ENCODE measurements at regions not wholly inside any gene's neighbourhood (a gene's known extent, or its start where the extent isn't known, plus 50 kb on each side); places are given as distances from the start of the nearest gene placed in this dataset.

- Histone ChIP-seq H3K9me3 (ENCODE audit: control insufficient read depth, insufficient read depth, low read depth, low read length) (no peaks in the 10 kb centered on the region), H3K4me3 (ENCODE audit: low read depth, low read length) (no peak overlapping the region), H3K27ac (ENCODE audit: low read depth, low read length) (no peak overlapping the region), H3K27me3 (ENCODE audit: control insufficient read depth, insufficient read depth, low read length) (peaks cover 31% of the 10 kb centered on the region), H3K4me1 (ENCODE audit: control insufficient read depth, insufficient read depth, low read length) (peaks cover 14% of the 10 kb centered on the region; the same call in 1 of the 2 replicates), H3K36me3 (ENCODE audit: control insufficient read depth, insufficient read depth, low read length) (no peaks in the 10 kb centered on the region), H3K9ac (ENCODE audit: low read length) (no peak overlapping the region)
Measured at GRCh38 chr2:16506366-16506765, 159.3 kb downstream of the CYRIA start.

- Histone ChIP-seq H3K4me3 (ENCODE audit: low read depth, low read length) (no peak overlapping the region), H3K4me1 (ENCODE audit: control insufficient read depth, insufficient read depth, low read length) (no peaks in the 10 kb centered on the region), H3K27ac (ENCODE audit: low read depth, low read length) (no peak overlapping the region), H3K9me3 (ENCODE audit: control insufficient read depth, insufficient read depth, low read depth, low read length) (no peaks in the 10 kb centered on the region), H3K27me3 (ENCODE audit: control insufficient read depth, insufficient read depth, low read length) (no peaks in the 10 kb centered on the region), H3K9ac (ENCODE audit: low read length) (no peak overlapping the region), H3K36me3 (ENCODE audit: control insufficient read depth, insufficient read depth, low read length) (no peaks in the 10 kb centered on the region)
Measured at GRCh38 chr2:16496426-16497388, 168.9 kb downstream of the CYRIA start.

- no peaks in the 10 kb centered on the region for H3K27me3 ChIP-seq (ENCODE audit: control insufficient read depth, insufficient read depth, low read length)
- no peak overlapping the region for H3K4me3 ChIP-seq (ENCODE audit: low read depth, low read length)
- H3K27ac ChIP-seq (ENCODE audit: low read depth, low read length), result no peak overlapping the region
- H3K36me3 ChIP-seq (ENCODE audit: control insufficient read depth, insufficient read depth, low read length), result no peaks in the 10 kb centered on the region
- no peak overlapping the region for H3K9ac ChIP-seq (ENCODE audit: low read length)
- no peaks in the 10 kb centered on the region for H3K9me3 ChIP-seq (ENCODE audit: control insufficient read depth, insufficient read depth, low read depth, low read length)
- H3K4me1 ChIP-seq (ENCODE audit: control insufficient read depth, insufficient read depth, low read length), result no peaks in the 10 kb centered on the region
Measured at GRCh38 chr2:16495509-16496208, 170.0 kb downstream of the CYRIA start.

GRCh38 chr2:16494836-16495508, 170.7 kb downstream of the CYRIA start:
- Histone ChIP-seq H3K27ac (ENCODE audit: low read depth, low read length) (no peak overlapping the region), H3K36me3 (ENCODE audit: control insufficient read depth, insufficient read depth, low read length) (no peaks in the 10 kb centered on the region), H3K27me3 (ENCODE audit: control insufficient read depth, insufficient read depth, low read length) (no peaks in the 10 kb centered on the region), H3K4me3 (ENCODE audit: low read depth, low read length) (no peak overlapping the region), H3K9me3 (ENCODE audit: control insufficient read depth, insufficient read depth, low read depth, low read length) (no peaks in the 10 kb centered on the region), H3K4me1 (ENCODE audit: control insufficient read depth, insufficient read depth, low read length) (no peaks in the 10 kb centered on the region), H3K9ac (ENCODE audit: low read length) (no peak overlapping the region)

- H3K36me3 ChIP-seq (ENCODE audit: control insufficient read depth, insufficient read depth, low read length), result no peaks in the 10 kb centered on the region
- H3K27me3 ChIP-seq (ENCODE audit: control insufficient read depth, insufficient read depth, low read length), result no peaks in the 10 kb centered on the region
- no peak overlapping the region for H3K9ac ChIP-seq (ENCODE audit: low read length)
- no peaks in the 10 kb centered on the region for H3K4me1 ChIP-seq (ENCODE audit: control insufficient read depth, insufficient read depth, low read length)
- H3K4me3 ChIP-seq (ENCODE audit: low read depth, low read length), result no peak overlapping the region
- no peaks in the 10 kb centered on the region for H3K9me3 ChIP-seq (ENCODE audit: control insufficient read depth, insufficient read depth, low read depth, low read length)
- no peak overlapping the region for H3K27ac ChIP-seq (ENCODE audit: low read depth, low read length)
Measured at GRCh38 chr2:16493788-16494187, 171.8 kb downstream of the CYRIA start.

- Histone ChIP-seq H3K9ac (ENCODE audit: low read length) (no peak overlapping the region), H3K4me3 (ENCODE audit: low read depth, low read length) (no peak overlapping the region), H3K36me3 (ENCODE audit: control insufficient read depth, insufficient read depth, low read length) (no peaks in the 10 kb centered on the region), H3K27ac (ENCODE audit: low read depth, low read length) (no peak overlapping the region), H3K4me1 (ENCODE audit: control insufficient read depth, insufficient read depth, low read length) (no peaks in the 10 kb centered on the region), H3K9me3 (ENCODE audit: control insufficient read depth, insufficient read depth, low read depth, low read length) (no peaks in the 10 kb centered on the region), H3K27me3 (ENCODE audit: control insufficient read depth, insufficient read depth, low read length) (no peaks in the 10 kb centered on the region; the same call in 1 of the 2 replicates)
Measured at GRCh38 chr2:16487686-16488085, 177.9 kb downstream of the CYRIA start.

GRCh38 chr2:16485251-16485650, 180.4 kb downstream of the CYRIA start:
- Histone ChIP-seq H3K27me3 (ENCODE audit: control insufficient read depth, insufficient read depth, low read length) (no peaks in the 10 kb centered on the region; the same call in 1 of the 2 replicates), H3K36me3 (ENCODE audit: control insufficient read depth, insufficient read depth, low read length) (no peaks in the 10 kb centered on the region)

GRCh38 chr2:16482460-16482859, 183.2 kb downstream of the CYRIA start:
- H3K27me3 ChIP-seq (ENCODE audit: control insufficient read depth, insufficient read depth, low read length), result no peaks in the 10 kb centered on the region; the same call in 1 of the 2 replicates
- no peak overlapping the region for H3K9ac ChIP-seq (ENCODE audit: low read length)
- no peaks in the 10 kb centered on the region for H3K4me1 ChIP-seq (ENCODE audit: control insufficient read depth, insufficient read depth, low read length)
- no peaks in the 10 kb centered on the region for H3K9me3 ChIP-seq (ENCODE audit: control insufficient read depth, insufficient read depth, low read depth, low read length)
- no peak overlapping the region for H3K27ac ChIP-seq (ENCODE audit: low read depth, low read length)
- H3K4me3 ChIP-seq (ENCODE audit: low read depth, low read length), result no peak overlapping the region
- no peaks in the 10 kb centered on the region for H3K36me3 ChIP-seq (ENCODE audit: control insufficient read depth, insufficient read depth, low read length)

More at GRCh38 chr2:16485251-16485650, 180.4 kb downstream of the CYRIA start:
- no peak overlapping the region for H3K9ac ChIP-seq (ENCODE audit: low read length)
- no peak overlapping the region for H3K4me3 ChIP-seq (ENCODE audit: low read depth, low read length)
- H3K4me1 ChIP-seq (ENCODE audit: control insufficient read depth, insufficient read depth, low read length), result no peaks in the 10 kb centered on the region
- no peaks in the 10 kb centered on the region for H3K9me3 ChIP-seq (ENCODE audit: control insufficient read depth, insufficient read depth, low read depth, low read length)
- no peak overlapping the region for H3K27ac ChIP-seq (ENCODE audit: low read depth, low read length)

GRCh38 chr2:16481351-16481750, 184.3 kb downstream of the CYRIA start:
- Histone ChIP-seq H3K9ac (ENCODE audit: low read length) (no peak overlapping the region), H3K4me1 (ENCODE audit: control insufficient read depth, insufficient read depth, low read length) (no peaks in the 10 kb centered on the region), H3K27me3 (ENCODE audit: control insufficient read depth, insufficient read depth, low read length) (no peaks in the 10 kb centered on the region; the same call in 1 of the 2 replicates), H3K36me3 (ENCODE audit: control insufficient read depth, insufficient read depth, low read length) (no peaks in the 10 kb centered on the region), H3K9me3 (ENCODE audit: control insufficient read depth, insufficient read depth, low read depth, low read length) (no peaks in the 10 kb centered on the region), H3K4me3 (ENCODE audit: low read depth, low read length) (no peak overlapping the region), H3K27ac (ENCODE audit: low read depth, low read length) (no peak overlapping the region)

- no peaks in the 10 kb centered on the region for H3K4me1 ChIP-seq (ENCODE audit: control insufficient read depth, insufficient read depth, low read length)
- no peaks in the 10 kb centered on the region for H3K36me3 ChIP-seq (ENCODE audit: control insufficient read depth, insufficient read depth, low read length)
Measured at GRCh38 chr2:16479721-16480120, 185.9 kb downstream of the CYRIA start.

More at GRCh38 chr2:16479721-16480120, 185.9 kb downstream of the CYRIA start:
- Histone ChIP-seq H3K9me3 (ENCODE audit: control insufficient read depth, insufficient read depth, low read depth, low read length) (no peaks in the 10 kb centered on the region), H3K9ac (ENCODE audit: low read length) (no peak overlapping the region), H3K27me3 (ENCODE audit: control insufficient read depth, insufficient read depth, low read length) (no peaks in the 10 kb centered on the region; the same call in 1 of the 2 replicates), H3K4me3 (ENCODE audit: low read depth, low read length) (no peak overlapping the region), H3K27ac (ENCODE audit: low read depth, low read length) (no peak overlapping the region)
